ENCODE measurements at regions not wholly inside any gene's neighbourhood (a gene's known extent, or its start where the extent isn't known, plus 50 kb on each side); places are given as distances from the start of the nearest gene placed in this dataset.

- no peak for TF ChIP-seq CTCF (IDR thresholded peaks at IDR 0.05)
- no peak for TF ChIP-seq POLR2A (IDR thresholded peaks at IDR 0.05)
Observed at GRCh38 chr7:124643311-124643811, 122.2 kb downstream of the GPR37 start.

Measured in lower leg skin (tissue), 3 donors.